Germinal center (tissue), 1 donor: ENCODE measurements at regions not wholly inside any gene's neighbourhood (a gene's known extent, or its start where the extent isn't known, plus 50 kb on each side); places are given as distances from the start of the nearest gene placed in this dataset.
"Not testable (repeated sequence)": the region's sequence is repeated elsewhere in the genome, so short reads cannot be mapped to it uniquely, and the experiment has no call there.

Experiments used
- DNase-seq: peaks from one replicate; pipeline ENCODE4 v3.0.0; 2012; ENCODE audit warnings: mixed read lengths, low spot score

GRCh38 chr5:74461251-74461650 is 179.3 kb downstream of the ENC1 start:
- no peak for DNase-seq

- DNase-seq = no peak
These were observed 179.8 kb downstream of the ENC1 start for GRCh38 chr5:74460694-74461093.

GRCh38 chr5:74459984-74460383 is 180.5 kb downstream of the ENC1 start:
- DNase-seq = no peak

GRCh38 chr5:74457876-74458275 is 182.7 kb downstream of the ENC1 start:
- no peak for DNase-seq

- no peak for DNase-seq
These were observed 186.1 kb downstream of the ENC1 start for GRCh38 chr5:74454263-74455030.

GRCh38 chr5:74452856-74453255 is 187.7 kb downstream of the ENC1 start:
- DNase-seq = no peak

- DNase-seq = no peak
These were observed 190.4 kb downstream of the ENC1 start for GRCh38 chr5:74450095-74450494.

- DNase-seq = no peak
These were observed 193.7 kb downstream of the ENC1 start for GRCh38 chr5:74446725-74447241.

- DNase-seq = no peak
These were observed 198.1 kb downstream of the ENC1 start for GRCh38 chr5:74442466-74442865.

GRCh38 chr5:74441616-74442015 is 198.9 kb downstream of the ENC1 start:
- no peak for DNase-seq

- no peak for DNase-seq
These were observed 200.2 kb downstream of the ENC1 start for GRCh38 chr5:74440341-74440740.

GRCh38 chr5:74437870-74438269 is 202.7 kb downstream of the ENC1 start:
- DNase-seq = not testable (repeated sequence)

GRCh38 chr5:74433896-74434829 is 206.4 kb downstream of the ENC1 start:
- no peak for DNase-seq

GRCh38 chr5:74433255-74433895 is 207.2 kb downstream of the ENC1 start:
- DNase-seq = no peak

GRCh38 chr5:74432721-74433120 is 207.8 kb downstream of the ENC1 start:
- DNase-seq = no peak

GRCh38 chr5:74432216-74432615 is 208.3 kb downstream of the ENC1 start:
- no peak for DNase-seq

GRCh38 chr5:74431290-74431669 is 209.2 kb downstream of the ENC1 start:
- no peak for DNase-seq

- no peak for DNase-seq
These were observed 209.8 kb downstream of the ENC1 start for GRCh38 chr5:74430631-74431289.

GRCh38 chr5:74429495-74429894 is 211.0 kb downstream of the ENC1 start:
- no peak for DNase-seq

- no peak for DNase-seq
These were observed 211.7 kb downstream of the ENC1 start for GRCh38 chr5:74428876-74429275.

- no peak for DNase-seq
These were observed 212.3 kb downstream of the ENC1 start for GRCh38 chr5:74428275-74428674.

- DNase-seq = no peak
These were observed 214.0 kb downstream of the ENC1 start for GRCh38 chr5:74426506-74426905.
